GM12878 (cell line): ENCODE measurements at regions not wholly inside any gene's neighbourhood (a gene's known extent, or its start where the extent isn't known, plus 50 kb on each side); places are given as distances from the start of the nearest gene placed in this dataset.

ENCODE experiments used
- ATAC-seq: fragments of 200-7000 bp; cut with Tn5 transposase; 3 replicates; pipeline ENCODE4 v1.9.1; 2020; ENCODE audit warnings: mild to moderate bottlenecking, moderate library complexity
- BruUV-seq: library from RNA; stranded (reverse); fragments of 400-500 nt; replicated peaks from 2 replicates; lab custom pipeline; 2021; lab: Mats Ljungman, UMichigan
- CTCF ChIA-PET: fragments of 300-600 bp; sonication (Branson Sonifier 250); formaldehyde crosslinking; extraction: SDS; loops from one replicate; lab custom pipeline; 2021; ENCODE audit warnings: inconsistent platforms; lab: Yijun Ruan, JAX
- POLR2A ChIA-PET: fragments of 350-600 bp; formaldehyde crosslinking; extraction: SDS; loops from one replicate; lab custom pipeline; 2021; ENCODE audit warnings: inconsistent platforms; lab: Charles Lee
- RAD21 ChIA-PET: fragments of 300-600 bp; sonication (Branson Sonifier 250); formaldehyde crosslinking; loops from one replicate; lab custom pipeline; 2023; ENCODE audit warnings: antibody characterized with exemption; ENCODE audit not compliant: unreplicated experiment; lab: Charles Lee
- SMC1A ChIA-PET: fragments of 300-600 bp; sonication (Branson Sonifier 250); formaldehyde crosslinking; loops from one replicate; lab custom pipeline; 2023; ENCODE audit not compliant: unreplicated experiment, uncharacterized antibody; lab: Charles Lee
- DNase-seq: peaks from one replicate; pipeline ENCODE4 v3.0.0-alpha.2; 2011; ENCODE audit warnings: low read depth, low spot score
- FAIRE-seq: peaks from 3 replicates; lab custom pipeline; 2011; peaks lifted over from hg19 to GRCh38; lab: Jason Lieb, UNC
- H2AFZ ChIP-seq: 2 replicates; pipeline ENCODE4 v1.6.0; 2011; ENCODE audit warnings: low read depth, low read length, control low read depth; ENCODE audit not compliant: control insufficient read depth
- H3K27ac ChIP-seq: 2 replicates; pipeline ENCODE4 v1.5.1; 2011; ENCODE audit warnings: control low read depth; ENCODE audit not compliant: control insufficient read depth, insufficient read depth
- H3K27me3 ChIP-seq, 2 experiments: replicated peaks in 1 of 2; 2 replicates each; pipeline versions ENCODE4 v1.6.0 to v1.6.1; 2011; ENCODE audit warnings: low read length in 1 of 2; ENCODE audit not compliant: control insufficient read depth in 2 of 2, insufficient read depth in 2 of 2
- H3K36me3 ChIP-seq, 2 experiments: 2 replicates each; pipeline ENCODE4 v1.5.1; 2011; ENCODE audit warnings: low read length in 1 of 2; ENCODE audit not compliant: control insufficient read depth in 2 of 2, insufficient read depth in 2 of 2
- H3K4me1 ChIP-seq: 2 replicates; pipeline ENCODE4 v1.6.1; 2011; ENCODE audit warnings: mild to moderate bottlenecking, low read length, moderate library complexity, mixed read lengths; ENCODE audit not compliant: control insufficient read depth, insufficient read depth
- H3K4me2 ChIP-seq: 2 replicates; pipeline ENCODE4 v1.6.0; 2011; ENCODE audit warnings: control low read depth; ENCODE audit not compliant: control insufficient read depth, insufficient read depth
- H3K4me3 ChIP-seq: fragments of 200-600 bp; sonication (generic); 2 replicates; pipeline ENCODE4 v1.5.1; 2016
- H3K79me2 ChIP-seq: 2 replicates; pipeline ENCODE4 v1.6.0; 2011; ENCODE audit warnings: low read length; ENCODE audit not compliant: control insufficient read depth, insufficient read depth
- H3K9ac ChIP-seq: 2 replicates; pipeline ENCODE4 v1.8.0; 2011; ENCODE audit warnings: low read length, control low read depth, mixed read lengths; ENCODE audit not compliant: control insufficient read depth, insufficient read depth
- H3K9me3 ChIP-seq: replicated peaks from 3 replicates; pipeline ENCODE4 v1.5.1; 2011; ENCODE audit warnings: mild to moderate bottlenecking, low read length; ENCODE audit not compliant: control insufficient read depth, insufficient read depth
- H4K20me1 ChIP-seq: 2 replicates; pipeline ENCODE4 v1.6.0; 2011; ENCODE audit not compliant: control insufficient read depth, insufficient read depth
- BHLHE40 ChIP-seq, 2 experiments: fragments of 450-650 bp in 1 of 2; IDR thresholded peaks; 2 replicates each; pipeline ENCODE4 v1.6.1; 2011 to 2017; ENCODE audit warnings: low read depth in 2 of 2, borderline replicate concordance in 1 of 2, improper control_type of control experiment in 1 of 2, low read length in 1 of 2, mild to moderate bottlenecking in 1 of 2
- JUNB ChIP-seq: IDR thresholded peaks from 2 replicates; pipeline ENCODE4 v1.6.1; 2016; ENCODE audit warnings: antibody characterized with exemption, mild to moderate bottlenecking
- KLF5 ChIP-seq: fragments of 450-650 bp; IDR thresholded peaks from 2 replicates; pipeline ENCODE4 v1.6.1; 2014; ENCODE audit warnings: mild to moderate bottlenecking; ENCODE audit not compliant: partially characterized antibody
- POLR2AphosphoS5 ChIP-seq: IDR thresholded peaks from 2 replicates; pipeline ENCODE4 v1.6.1; 2011; ENCODE audit warnings: mild to moderate bottlenecking, low read length, inconsistent platforms
- POU2F2 ChIP-seq: IDR thresholded peaks from 3 replicates; pipeline ENCODE4 v1.6.1; 2011; ENCODE audit warnings: low read depth, mild to moderate bottlenecking, low read length, borderline replicate concordance
- RBBP5 ChIP-seq: fragments of 200-600 bp; sonication (generic); conservative IDR thresholded peaks from 2 replicates; pipeline ENCODE4 v1.6.1; 2016
- SMARCA5 ChIP-seq: fragments of 450-650 bp; IDR thresholded peaks from 2 replicates; pipeline ENCODE4 v1.6.1; 2017; ENCODE audit warnings: mild to moderate bottlenecking
- SUPT20H ChIP-seq: IDR thresholded peaks from 2 replicates; pipeline ENCODE4 v1.6.1; 2011; ENCODE audit warnings: low read depth, mild to moderate bottlenecking, low read length, moderate library complexity, borderline replicate concordance; ENCODE audit not compliant: control insufficient read depth
- ZBTB11 ChIP-seq: fragments of 450-650 bp; formaldehyde crosslinking; IDR thresholded peaks from 2 replicates; pipeline ENCODE4 v1.5.0; 2022; ENCODE audit warnings: mild to moderate bottlenecking, missing genetic modification characterization
- ZNF384 ChIP-seq: IDR thresholded peaks from 2 replicates; pipeline ENCODE4 v1.6.1; 2012; ENCODE audit warnings: low read depth, mild to moderate bottlenecking, low read length, improper control_type of control experiment, borderline replicate concordance
- ZNF592 ChIP-seq: fragments of 450-650 bp; IDR thresholded peaks from 2 replicates; pipeline ENCODE4 v1.6.1; 2017; ENCODE audit warnings: mild to moderate bottlenecking, moderate library complexity
- WGBS: methylation state at CpG from one replicate; pipeline ENCODE4 v1.1.6; 2016; ENCODE audit warnings: low lambda C conversion rate; ENCODE audit not compliant: insufficient replicate concordance, insufficient coverage; ENCODE audit errors: missing lambda C conversion rate; 5-methylcytosine and 5-hydroxymethylcytosine counted together
- in situ Hi-C: fragments of 300-500 bp; cut with MboI; formaldehyde crosslinking; loops from 9 replicates; pipeline ENCODE4 v1.14.3; 2018; ENCODE audit warnings: mixed read lengths
- intact Hi-C: fragments of 100-400 bp; cut with micrococcal nuclease; formaldehyde crosslinking; loops from one replicate; pipeline ENCODE4 v1.14.2; 2022; ENCODE audit not compliant: unreplicated experiment

- Histone ChIP-seq H4K20me1 (no peaks in the 10 kb centered on the region), H3K9me3 (no peaks in the 10 kb centered on the region; the same call in 2 of the 3 replicates), H3K9ac (no peak overlapping the region), H3K79me2 (no peaks in the 10 kb centered on the region), H3K27ac (no peak overlapping the region), H3K36me3 (no peaks in the 10 kb centered on the region), H2AFZ (no peak overlapping the region), H3K4me2 (no peak overlapping the region), H3K4me1 (no peaks in the 10 kb centered on the region), H3K27me3 (no peaks in the 10 kb centered on the region), H3K4me3 (no peak overlapping the region)
- DNase-seq (no peak), FAIRE-seq (no peak), ATAC-seq (no peak)
- ChIA-PET POLR2A (no interaction called here), SMC1A (no interaction called here), RAD21 (no interaction called here), CTCF (interaction anchor here (1.5 kb wide), 1 partner anchor 11 kb away, joined by 4 read pairs; no protein-coding TSS in a partner anchor)
- TF ChIP-seq JUNB (no peak), ZBTB11 (no peak), POU2F2 (no peak), RBBP5 (no peak), ZNF384 (no peak), SUPT20H (no peak), ZNF592 (no peak), KLF5 (no peak), BHLHE40 (IDR thresholded peaks at IDR 0.05; ENCODE audit: borderline replicate concordance in 1 of 2, low read depth in 2 of 2, low read length in 1 of 2) (no peak), POLR2AphosphoS5 (no peak), SMARCA5 (no peak)
- in situ Hi-C loops (no loop called here), intact Hi-C loops (no loop called here)
- 18% methylated on average over 14 of the region's 14 CpGs for WGBS
- BruUV-seq: no TSS peak
These were observed 532.8 kb downstream of the BRD1 start for GRCh38 chr22:49294656-49295464.
